Suprapubic skin (tissue), 3 donors: ENCODE measurements at regions not wholly inside any gene's neighbourhood (a gene's known extent, or its start where the extent isn't known, plus 50 kb on each side); places are given as distances from the start of the nearest gene placed in this dataset.

Experiments used
- CTCF ChIP-seq, 2 donors: fragments of 200-600 bp in 1 of 2; fragments of 450-650 bp in 1 of 2; sonication (generic) in 1 of 2; IDR thresholded peaks; one replicate each; pipeline ENCODE4 v1.5.1; 2016 to 2019; ENCODE audit warnings: antibody characterized with exemption in 2 of 2, mild to moderate bottlenecking in 1 of 2, moderate library complexity in 1 of 2
- POLR2A ChIP-seq, 2 donors: fragments of 450-650 bp; IDR thresholded peaks; one replicate each; pipeline ENCODE4 v1.6.1; 2017; ENCODE audit warnings: antibody characterized with exemption in 2 of 2, mild to moderate bottlenecking in 2 of 2, moderate library complexity in 2 of 2

- no peak for TF ChIP-seq POLR2A (IDR thresholded peaks at IDR 0.05)
- no peak for TF ChIP-seq CTCF (IDR thresholded peaks at IDR 0.05)
Measured at GRCh38 chr9:81214975-81215374, 474.4 kb downstream of the TLE1 start.
